Nephron progenitor cell (in vitro differentiated cells): ENCODE measurements at regions not wholly inside any gene's neighbourhood (a gene's known extent, or its start where the extent isn't known, plus 50 kb on each side); places are given as distances from the start of the nearest gene placed in this dataset.

Source experiments
- DNase-seq: peaks from one replicate; pipeline ENCODE4 v3.0.0; 2021
- H3K27ac Mint-ChIP-seq: 2 replicates; pipeline ENCODE4 v1.8.0; 2021; ENCODE audit warnings: mild to moderate bottlenecking, moderate library complexity, mixed read lengths
- H3K27me3 Mint-ChIP-seq: 2 replicates; pipeline ENCODE4 v1.8.0; 2021; ENCODE audit warnings: mild to moderate bottlenecking, low read depth, mixed read lengths; ENCODE audit not compliant: poor library complexity
- H3K36me3 Mint-ChIP-seq: 2 replicates; pipeline ENCODE4 v1.8.0; 2021; ENCODE audit warnings: low read depth, mixed read lengths
- H3K4me1 Mint-ChIP-seq: 2 replicates; pipeline ENCODE4 v1.8.0; 2021; ENCODE audit warnings: mixed read lengths
- H3K4me3 Mint-ChIP-seq: 2 replicates; pipeline ENCODE4 v1.8.0; 2021; ENCODE audit warnings: mild to moderate bottlenecking, moderate library complexity, mixed read lengths
- H3K9me3 Mint-ChIP-seq: 2 replicates; pipeline ENCODE4 v1.8.0; 2021; ENCODE audit warnings: mild to moderate bottlenecking, moderate library complexity, mixed read lengths
- TF ChIP-seq, protein P1 (sequence below): fragments of 200-600 bp; sonication (generic); IDR thresholded peaks from 2 replicates; pipeline ENCODE4 v1.5.0; 2021; ENCODE audit warnings: antibody characterized with exemption

DNA sequence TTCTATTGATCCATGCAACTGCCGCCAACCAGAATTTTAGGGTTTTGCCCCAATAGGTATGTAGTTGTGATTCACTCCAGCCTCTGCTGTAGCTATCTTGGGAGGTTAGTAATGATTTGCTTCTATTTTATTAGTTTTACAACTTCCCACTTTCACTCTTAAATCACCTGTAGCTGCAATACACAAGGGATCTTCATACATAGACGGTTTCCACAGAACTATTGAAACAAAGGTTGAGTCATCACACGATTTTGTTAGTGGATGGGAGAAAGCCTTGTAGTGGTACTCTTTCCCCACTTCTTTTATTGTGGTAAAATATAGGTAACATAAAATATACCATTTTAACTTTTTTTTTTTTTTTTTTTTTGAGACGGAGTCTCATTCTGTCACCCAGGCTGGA, 104.2 kb upstream of the SPRED2 start:
- H3K4me1 Mint-ChIP-seq, result peaks cover 11% of the 10 kb centered on the region
- H3K27me3 Mint-ChIP-seq, result peaks cover 7% of the 10 kb centered on the region
- no peaks in the 10 kb centered on the region for H3K36me3 Mint-ChIP-seq
- no peaks in the 10 kb centered on the region for H3K9me3 Mint-ChIP-seq
- TF ChIP-seq, protein P1, sequence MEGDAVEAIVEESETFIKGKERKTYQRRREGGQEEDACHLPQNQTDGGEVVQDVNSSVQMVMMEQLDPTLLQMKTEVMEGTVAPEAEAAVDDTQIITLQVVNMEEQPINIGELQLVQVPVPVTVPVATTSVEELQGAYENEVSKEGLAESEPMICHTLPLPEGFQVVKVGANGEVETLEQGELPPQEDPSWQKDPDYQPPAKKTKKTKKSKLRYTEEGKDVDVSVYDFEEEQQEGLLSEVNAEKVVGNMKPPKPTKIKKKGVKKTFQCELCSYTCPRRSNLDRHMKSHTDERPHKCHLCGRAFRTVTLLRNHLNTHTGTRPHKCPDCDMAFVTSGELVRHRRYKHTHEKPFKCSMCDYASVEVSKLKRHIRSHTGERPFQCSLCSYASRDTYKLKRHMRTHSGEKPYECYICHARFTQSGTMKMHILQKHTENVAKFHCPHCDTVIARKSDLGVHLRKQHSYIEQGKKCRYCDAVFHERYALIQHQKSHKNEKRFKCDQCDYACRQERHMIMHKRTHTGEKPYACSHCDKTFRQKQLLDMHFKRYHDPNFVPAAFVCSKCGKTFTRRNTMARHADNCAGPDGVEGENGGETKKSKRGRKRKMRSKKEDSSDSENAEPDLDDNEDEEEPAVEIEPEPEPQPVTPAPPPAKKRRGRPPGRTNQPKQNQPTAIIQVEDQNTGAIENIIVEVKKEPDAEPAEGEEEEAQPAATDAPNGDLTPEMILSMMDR, result no peak
- no peak overlapping the region for H3K27ac Mint-ChIP-seq
- no peak overlapping the region for H3K4me3 Mint-ChIP-seq
- DNase-seq, result no peak

DNA sequence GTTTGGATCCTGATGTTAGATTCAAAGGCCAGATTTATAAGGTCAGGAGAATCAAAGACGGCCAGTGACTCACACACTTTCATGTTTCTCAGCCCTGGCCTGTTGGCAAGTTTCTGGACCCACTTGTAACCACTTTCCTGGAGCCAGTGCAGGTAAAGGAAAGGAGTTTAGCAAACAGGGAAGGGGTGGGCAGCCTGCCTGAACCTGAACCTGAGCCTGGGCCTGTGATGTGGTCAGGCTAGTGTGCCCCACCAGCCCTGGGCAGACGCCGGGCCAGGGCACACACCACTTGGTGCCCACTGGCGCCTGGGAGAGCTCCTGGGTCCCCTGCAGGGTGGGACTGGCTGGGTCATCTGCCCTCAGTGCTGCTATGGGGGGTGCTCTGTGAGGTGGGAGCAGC, 100.5 kb upstream of the SPRED2 start:
- no peaks in the 10 kb centered on the region for H3K36me3 Mint-ChIP-seq
- no peak overlapping the region for H3K27ac Mint-ChIP-seq
- DNase-seq, result no peak
- TF ChIP-seq, protein P1, result no peak
- H3K4me1 Mint-ChIP-seq, result peaks cover 4% of the 10 kb centered on the region
- H3K27me3 Mint-ChIP-seq, result peaks cover 7% of the 10 kb centered on the region
- H3K9me3 Mint-ChIP-seq, result no peaks in the 10 kb centered on the region
- H3K4me3 Mint-ChIP-seq, result no peak overlapping the region

DNA sequence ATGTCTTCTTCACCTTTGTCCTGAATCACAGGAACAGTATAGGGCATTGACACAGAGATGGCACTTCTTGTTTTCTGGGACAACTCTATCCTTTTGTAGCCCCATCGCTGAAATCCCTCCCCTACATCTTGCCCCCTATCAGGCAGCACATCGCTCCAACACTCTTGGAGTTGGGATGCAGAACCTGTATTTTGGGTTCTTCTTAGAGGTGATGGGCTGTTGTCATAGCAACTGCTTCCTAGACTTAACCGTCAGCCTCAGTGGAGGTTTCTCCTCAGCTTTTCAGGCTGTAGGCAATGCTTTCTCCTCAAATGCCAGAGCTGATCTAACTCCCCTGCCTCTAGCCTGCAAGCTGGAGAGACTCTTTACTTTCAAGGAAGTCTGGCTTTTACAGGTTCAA, 99.9 kb upstream of the SPRED2 start:
- peaks cover 7% of the 10 kb centered on the region for H3K27me3 Mint-ChIP-seq
- no peaks in the 10 kb centered on the region for H3K9me3 Mint-ChIP-seq
- H3K4me1 Mint-ChIP-seq, result peaks cover 5% of the 10 kb centered on the region
- H3K27ac Mint-ChIP-seq, result no peak overlapping the region
- TF ChIP-seq, protein P1, result no peak
- H3K4me3 Mint-ChIP-seq, result no peak overlapping the region
- DNase-seq, result no peak
- no peaks in the 10 kb centered on the region for H3K36me3 Mint-ChIP-seq

DNA sequence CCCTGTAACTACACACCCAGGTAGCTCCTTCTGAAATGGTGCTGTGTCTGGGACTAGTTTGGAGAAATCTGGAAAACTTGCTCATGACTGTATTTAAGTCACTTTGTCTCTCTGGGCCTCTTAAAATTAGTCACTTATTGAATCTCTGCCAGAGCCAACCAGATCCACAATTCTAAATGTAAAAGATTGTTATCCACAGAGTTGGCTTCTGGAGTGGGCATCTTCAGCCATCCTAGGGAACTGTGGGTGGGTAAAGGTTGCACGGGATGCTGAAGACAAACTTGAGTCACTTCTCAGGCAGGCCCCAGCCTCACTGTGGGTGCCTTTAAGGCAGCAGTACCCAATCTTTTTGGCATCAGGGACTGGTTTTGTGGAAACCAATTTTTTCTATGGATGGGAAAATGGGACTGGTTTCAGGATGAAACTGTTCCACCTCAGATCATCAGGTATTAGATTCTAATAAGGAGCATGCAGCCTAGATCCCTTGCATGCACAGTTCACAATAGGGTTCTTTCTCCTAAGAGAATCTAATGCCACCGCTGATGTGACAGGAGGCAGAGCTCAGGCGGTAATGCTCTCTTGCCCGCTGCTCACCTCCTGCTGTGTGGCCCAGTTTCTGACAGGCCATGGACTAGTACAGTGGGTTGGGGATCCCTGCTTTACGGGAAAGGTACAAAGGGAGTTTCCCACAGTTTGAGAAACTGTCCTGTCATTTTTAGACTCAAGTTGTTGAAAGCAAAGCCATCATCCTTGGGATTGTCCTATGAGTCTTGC, 98.3 kb upstream of the SPRED2 start:
- DNase-seq, result no peak
- no peak overlapping the region for H3K4me3 Mint-ChIP-seq
- H3K4me1 Mint-ChIP-seq, result peaks cover 10% of the 10 kb centered on the region
- H3K9me3 Mint-ChIP-seq, result no peaks in the 10 kb centered on the region
- H3K36me3 Mint-ChIP-seq, result no peaks in the 10 kb centered on the region
- no peak overlapping the region for H3K27ac Mint-ChIP-seq
- TF ChIP-seq, protein P1, result no peak
- H3K27me3 Mint-ChIP-seq, result peaks cover 7% of the 10 kb centered on the region

DNA sequence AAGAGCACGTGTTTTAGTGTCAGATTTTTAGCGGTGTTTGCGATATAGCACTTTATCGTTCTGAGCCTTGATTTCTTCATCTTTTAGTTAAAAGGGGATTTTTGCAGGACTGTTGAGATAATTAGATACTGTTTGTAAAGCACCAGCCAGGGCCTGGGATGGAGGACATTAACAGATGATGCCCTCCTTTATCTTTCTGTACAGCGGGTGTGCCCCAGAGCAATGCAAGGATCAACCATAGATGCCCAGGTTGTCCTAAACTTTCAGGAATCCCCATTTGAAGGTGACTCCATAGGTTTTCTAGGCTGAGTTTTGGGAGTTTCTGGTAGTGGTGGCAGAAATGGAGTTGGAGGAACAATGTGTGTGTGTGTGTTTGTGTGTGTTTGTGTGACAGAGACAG, 97.0 kb upstream of the SPRED2 start:
- no peaks in the 10 kb centered on the region for H3K36me3 Mint-ChIP-seq
- no peak overlapping the region for H3K4me3 Mint-ChIP-seq
- no peak overlapping the region for H3K27ac Mint-ChIP-seq
- DNase-seq, result no peak
- H3K4me1 Mint-ChIP-seq, result peaks cover 13% of the 10 kb centered on the region
- peaks cover 7% of the 10 kb centered on the region for H3K27me3 Mint-ChIP-seq
- TF ChIP-seq, protein P1, result no peak
- H3K9me3 Mint-ChIP-seq, result no peaks in the 10 kb centered on the region

DNA sequence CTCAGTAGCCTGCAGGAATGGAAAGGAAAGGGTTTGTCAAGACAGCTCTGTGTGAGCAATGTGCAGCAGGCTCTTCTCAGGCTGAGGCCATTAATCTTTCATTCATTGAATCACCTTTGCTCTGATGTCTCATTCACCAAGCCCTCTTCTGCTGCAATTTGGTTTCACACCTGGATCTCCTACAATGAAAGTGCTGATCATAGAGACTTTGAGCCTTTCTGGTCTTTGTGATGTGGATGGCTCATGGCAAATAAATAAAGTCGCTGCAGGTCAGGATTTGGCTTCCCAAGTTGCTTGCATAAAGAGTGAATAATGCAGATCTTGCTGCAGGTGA, 95.8 kb upstream of the SPRED2 start:
- no peak for DNase-seq
- TF ChIP-seq, protein P1, result no peak
- peaks cover 13% of the 10 kb centered on the region for H3K4me1 Mint-ChIP-seq
- peaks cover 4% of the 10 kb centered on the region for H3K9me3 Mint-ChIP-seq
- no peak overlapping the region for H3K27ac Mint-ChIP-seq
- H3K36me3 Mint-ChIP-seq, result no peaks in the 10 kb centered on the region
- H3K4me3 Mint-ChIP-seq, result no peak overlapping the region
- H3K27me3 Mint-ChIP-seq, result peaks cover 7% of the 10 kb centered on the region
